GM19372 (cell line): ENCODE measurements at regions not wholly inside any gene's neighbourhood (a gene's known extent, or its start where the extent isn't known, plus 50 kb on each side); places are given as distances from the start of the nearest gene placed in this dataset.

ENCODE experiments used
- ATAC-seq: cut with Tn5 transposase; IDR thresholded peaks from one replicate; pipeline ENCODE4 v1.9.1; 2021; ENCODE audit warnings: mild to moderate bottlenecking, low read depth, moderate library complexity; ENCODE audit not compliant: unreplicated experiment

GRCh38 chr2:37425408-37425807 is 81.0 kb downstream of the QPCT start:
- ATAC-seq = no peak

GRCh38 chr2:37427241-37427640 is 82.8 kb downstream of the QPCT start:
- ATAC-seq = no peak

- ATAC-seq = no peak
These were observed 91.9 kb downstream of the QPCT start for GRCh38 chr2:37436323-37436722.

- ATAC-seq = no peak
These were observed 94.8 kb downstream of the QPCT start for GRCh38 chr2:37439131-37439642.

- ATAC-seq = no peak
These were observed 96.6 kb downstream of the QPCT start for GRCh38 chr2:37441055-37441454.

- ATAC-seq = no peak
These were observed 98.7 kb downstream of the QPCT start for GRCh38 chr2:37443082-37443481.

GRCh38 chr2:37447446-37447845 is 103.0 kb downstream of the QPCT start:
- ATAC-seq = no peak

- ATAC-seq = no peak
These were observed 104.1 kb downstream of the QPCT start for GRCh38 chr2:37448342-37449120.

GRCh38 chr2:37449761-37450296 is 105.4 kb downstream of the QPCT start:
- no peak for ATAC-seq

GRCh38 chr2:37453027-37453426 is 108.6 kb downstream of the QPCT start:
- no peak for ATAC-seq

- no peak for ATAC-seq
These were observed 110.7 kb downstream of the QPCT start for GRCh38 chr2:37454851-37455762.

- no peak for ATAC-seq
These were observed 112.0 kb downstream of the QPCT start for GRCh38 chr2:37456479-37456878.

- no peak for ATAC-seq
These were observed 113.0 kb downstream of the QPCT start for GRCh38 chr2:37457401-37457901.

- ATAC-seq = no peak
These were observed 113.7 kb downstream of the QPCT start for GRCh38 chr2:37458133-37458532.

GRCh38 chr2:37459095-37459981 is 114.9 kb downstream of the QPCT start:
- no peak for ATAC-seq

- no peak for ATAC-seq
These were observed 116.4 kb downstream of the QPCT start for GRCh38 chr2:37460896-37461229.

GRCh38 chr2:37464067-37464466 is 119.6 kb downstream of the QPCT start:
- no peak for ATAC-seq

- no peak for ATAC-seq
These were observed 122.2 kb downstream of the QPCT start for GRCh38 chr2:37466533-37467222.

GRCh38 chr2:37468170-37468569 is 123.7 kb downstream of the QPCT start:
- ATAC-seq = no peak
